ENCODE measurements at regions not wholly inside any gene's neighbourhood (a gene's known extent, or its start where the extent isn't known, plus 50 kb on each side); places are given as distances from the start of the nearest gene placed in this dataset.

- DNase-seq (ENCODE audit: low read depth in 2 of 2) = no peak
Measured at GRCh38 chr3:187900993-187901755, 155.9 kb upstream of the BCL6 start.

GRCh38 chr3:187902041-187902471 lies 156.8 kb upstream of the BCL6 start:
- DNase-seq (ENCODE audit: low read depth in 2 of 2) = no peak

GRCh38 chr3:187902936-187903335 lies 157.7 kb upstream of the BCL6 start:
- no peak for DNase-seq (ENCODE audit: low read depth in 2 of 2)

- DNase-seq (ENCODE audit: low read depth in 2 of 2) = no peak
Measured at GRCh38 chr3:187903697-187904096, 158.4 kb upstream of the BCL6 start.

GRCh38 chr3:187906416-187906815 lies 161.1 kb upstream of the BCL6 start:
- no peak for DNase-seq (ENCODE audit: low read depth in 2 of 2)

GRCh38 chr3:187906920-187907319 lies 161.7 kb upstream of the BCL6 start:
- no peak for DNase-seq (ENCODE audit: low read depth in 2 of 2)

GRCh38 chr3:187909866-187910265 lies 164.6 kb upstream of the BCL6 start:
- no peak for DNase-seq (ENCODE audit: low read depth in 2 of 2)

- no peak for DNase-seq (ENCODE audit: low read depth in 2 of 2)
Measured at GRCh38 chr3:187912007-187912406, 166.7 kb upstream of the BCL6 start.

GRCh38 chr3:187913617-187914033 lies 168.4 kb upstream of the BCL6 start:
- DNase-seq (ENCODE audit: low read depth in 2 of 2) = no peak

- no peak for DNase-seq (ENCODE audit: low read depth in 2 of 2)
Measured at GRCh38 chr3:187914231-187914630, 169.0 kb upstream of the BCL6 start.

- no peak for DNase-seq (ENCODE audit: low read depth in 2 of 2)
Measured at GRCh38 chr3:187916072-187916471, 170.8 kb upstream of the BCL6 start.

GRCh38 chr3:187918081-187918644 lies 172.9 kb upstream of the BCL6 start:
- DNase-seq (ENCODE audit: low read depth in 2 of 2) = no peak

GRCh38 chr3:187919048-187919447 lies 173.8 kb upstream of the BCL6 start:
- DNase-seq (ENCODE audit: low read depth in 2 of 2) = peak; percentile 21 to 55

GRCh38 chr3:187919544-187919943 lies 174.3 kb upstream of the BCL6 start:
- DNase-seq (ENCODE audit: low read depth in 2 of 2) = no peak

GRCh38 chr3:187920030-187920429 lies 174.8 kb upstream of the BCL6 start:
- no peak for DNase-seq (ENCODE audit: low read depth in 2 of 2)

- DNase-seq (ENCODE audit: low read depth in 2 of 2) = no peak
Measured at GRCh38 chr3:187920913-187921312, 175.6 kb upstream of the BCL6 start.

GRCh38 chr3:187921391-187922074 lies 176.3 kb upstream of the BCL6 start:
- no peak for DNase-seq (ENCODE audit: low read depth in 2 of 2)

- no peak for DNase-seq (ENCODE audit: low read depth in 2 of 2)
Measured at GRCh38 chr3:187922704-187923416, 177.6 kb upstream of the BCL6 start.

GRCh38 chr3:187924651-187925050 lies 179.4 kb upstream of the BCL6 start:
- no peak for DNase-seq (ENCODE audit: low read depth in 2 of 2)

- no peak for DNase-seq (ENCODE audit: low read depth in 2 of 2)
Measured at GRCh38 chr3:187925326-187925725, 180.1 kb upstream of the BCL6 start.

- no peak for DNase-seq (ENCODE audit: low read depth in 2 of 2)
Measured at GRCh38 chr3:187926620-187927019, 181.4 kb upstream of the BCL6 start.

- DNase-seq (ENCODE audit: low read depth in 2 of 2) = no peak
Measured at GRCh38 chr3:187927565-187927964, 182.3 kb upstream of the BCL6 start.
